SU-DHL-6 (cell line): ENCODE measurements at regions not wholly inside any gene's neighbourhood (a gene's known extent, or its start where the extent isn't known, plus 50 kb on each side); places are given as distances from the start of the nearest gene placed in this dataset.

Experiments
- EZH2phosphoT487 ChIP-seq: fragments of 200-600 bp; sonication (generic), shearing (Covaris generic); conservative IDR thresholded peaks from 2 replicates; pipeline ENCODE4 v1.6.1; 2018; ENCODE audit warnings: mild to moderate bottlenecking, antibody characterized with exemption, low read length, moderate library complexity, mixed read lengths
- TF ChIP-seq, protein P1 (sequence below): fragments of 200-600 bp; sonication (generic); IDR thresholded peaks from one replicate; pipeline ENCODE4 v1.5.1; 2017; ENCODE audit warnings: antibody characterized with exemption, mild to moderate bottlenecking, low read length, moderate library complexity; ENCODE audit not compliant: insufficient read depth, poor library complexity, severe bottlenecking

GRCh38 chr4:13710246-13710885, 82.8 kb upstream of the BOD1L1 start:
- TF ChIP-seq EZH2phosphoT487 = no peak
- TF ChIP-seq, protein P1, sequence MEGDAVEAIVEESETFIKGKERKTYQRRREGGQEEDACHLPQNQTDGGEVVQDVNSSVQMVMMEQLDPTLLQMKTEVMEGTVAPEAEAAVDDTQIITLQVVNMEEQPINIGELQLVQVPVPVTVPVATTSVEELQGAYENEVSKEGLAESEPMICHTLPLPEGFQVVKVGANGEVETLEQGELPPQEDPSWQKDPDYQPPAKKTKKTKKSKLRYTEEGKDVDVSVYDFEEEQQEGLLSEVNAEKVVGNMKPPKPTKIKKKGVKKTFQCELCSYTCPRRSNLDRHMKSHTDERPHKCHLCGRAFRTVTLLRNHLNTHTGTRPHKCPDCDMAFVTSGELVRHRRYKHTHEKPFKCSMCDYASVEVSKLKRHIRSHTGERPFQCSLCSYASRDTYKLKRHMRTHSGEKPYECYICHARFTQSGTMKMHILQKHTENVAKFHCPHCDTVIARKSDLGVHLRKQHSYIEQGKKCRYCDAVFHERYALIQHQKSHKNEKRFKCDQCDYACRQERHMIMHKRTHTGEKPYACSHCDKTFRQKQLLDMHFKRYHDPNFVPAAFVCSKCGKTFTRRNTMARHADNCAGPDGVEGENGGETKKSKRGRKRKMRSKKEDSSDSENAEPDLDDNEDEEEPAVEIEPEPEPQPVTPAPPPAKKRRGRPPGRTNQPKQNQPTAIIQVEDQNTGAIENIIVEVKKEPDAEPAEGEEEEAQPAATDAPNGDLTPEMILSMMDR = no peak
